ENCODE measurements at regions not wholly inside any gene's neighbourhood (a gene's known extent, or its start where the extent isn't known, plus 50 kb on each side); places are given as distances from the start of the nearest gene placed in this dataset.
"Not testable (repeated sequence)": the region's sequence is repeated elsewhere in the genome, so short reads cannot be mapped to it uniquely, and the experiment has no call there.

- no peak for DNase-seq (ENCODE audit: low read depth in 3 of 3, low spot score in 1 of 3)
These were observed 91.2 kb downstream of the EOMES start for GRCh38 chr3:27630885-27631284.

- no peak for DNase-seq (ENCODE audit: low read depth in 3 of 3, low spot score in 1 of 3)
These were observed 92.8 kb downstream of the EOMES start for GRCh38 chr3:27629366-27629765.

DNA sequence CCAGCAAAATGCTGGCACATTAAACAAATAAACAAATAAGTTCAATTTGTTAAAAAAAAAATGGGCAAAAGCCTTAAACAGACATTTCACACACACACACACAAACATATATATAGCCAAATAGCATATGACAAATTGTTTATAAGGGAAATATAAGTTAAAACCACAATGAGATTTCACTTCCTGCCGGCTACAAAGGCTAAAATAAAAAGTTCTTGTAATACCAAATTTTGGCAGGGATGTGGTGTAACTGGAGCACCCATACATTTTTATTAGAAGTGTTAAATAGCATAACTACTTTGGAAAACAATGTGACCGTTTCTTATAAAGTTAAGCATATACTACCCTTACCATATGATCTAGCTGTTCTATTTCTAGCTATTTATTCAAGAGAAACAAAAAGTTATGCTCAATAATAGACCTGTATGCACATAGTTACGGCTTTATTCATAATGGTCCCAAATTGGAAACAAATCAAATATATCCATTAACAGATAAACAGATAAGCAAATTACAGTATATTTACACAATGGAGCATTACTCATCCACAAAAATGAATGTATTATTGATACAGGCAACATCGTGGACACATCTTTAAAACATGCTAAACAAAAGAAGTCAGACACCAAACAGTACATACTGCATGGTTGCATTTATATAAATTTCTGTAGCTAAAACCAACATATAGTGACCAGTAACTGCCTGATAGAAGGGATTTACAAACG is 93.9 kb downstream of the EOMES start:
- DNase-seq (ENCODE audit: low read depth in 3 of 3, low spot score in 1 of 3): no peak

- no peak for DNase-seq (ENCODE audit: low read depth in 3 of 3, low spot score in 1 of 3)
These were observed 95.5 kb downstream of the EOMES start for GRCh38 chr3:27626596-27627118.

DNA sequence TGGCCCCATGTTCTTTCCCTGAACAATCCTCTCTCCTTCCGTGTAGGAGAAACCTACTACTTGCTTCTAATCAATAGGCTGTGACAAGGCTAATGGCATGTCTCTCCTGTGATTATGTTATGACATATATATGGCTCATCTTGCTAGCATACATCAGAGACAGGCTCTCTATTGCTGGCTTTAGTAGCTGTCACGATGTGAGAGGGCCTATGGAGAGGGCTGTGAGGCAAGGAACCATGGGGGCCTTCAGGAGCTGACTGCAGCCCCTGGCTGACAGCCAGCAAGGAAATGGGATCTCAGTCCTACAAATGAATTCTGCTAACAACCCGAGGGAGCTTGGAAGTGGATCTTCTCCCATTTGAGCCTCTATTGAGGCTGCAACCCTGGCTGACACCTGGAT is 96.3 kb downstream of the EOMES start:
- DNase-seq (ENCODE audit: low read depth in 3 of 3, low spot score in 1 of 3): no peak

GRCh38 chr3:27623085-27623753 is 98.9 kb downstream of the EOMES start:
- no peak for DNase-seq (ENCODE audit: low read depth in 3 of 3, low spot score in 1 of 3)

- no peak for DNase-seq (ENCODE audit: low read depth in 3 of 3, low spot score in 1 of 3)
These were observed 104.6 kb downstream of the EOMES start for GRCh38 chr3:27617552-27617951.

GRCh38 chr3:27616031-27616430 is 106.1 kb downstream of the EOMES start:
- no peak for DNase-seq (ENCODE audit: low read depth in 3 of 3, low spot score in 1 of 3)

- no peak for DNase-seq (ENCODE audit: low read depth in 3 of 3, low spot score in 1 of 3)
These were observed 106.6 kb downstream of the EOMES start for GRCh38 chr3:27615555-27615954.

GRCh38 chr3:27614592-27614991 is 107.5 kb downstream of the EOMES start:
- DNase-seq (ENCODE audit: low read depth in 3 of 3, low spot score in 1 of 3): no peak

GRCh38 chr3:27613846-27614500 is 108.2 kb downstream of the EOMES start:
- DNase-seq (ENCODE audit: low read depth in 3 of 3, low spot score in 1 of 3): no peak

DNA sequence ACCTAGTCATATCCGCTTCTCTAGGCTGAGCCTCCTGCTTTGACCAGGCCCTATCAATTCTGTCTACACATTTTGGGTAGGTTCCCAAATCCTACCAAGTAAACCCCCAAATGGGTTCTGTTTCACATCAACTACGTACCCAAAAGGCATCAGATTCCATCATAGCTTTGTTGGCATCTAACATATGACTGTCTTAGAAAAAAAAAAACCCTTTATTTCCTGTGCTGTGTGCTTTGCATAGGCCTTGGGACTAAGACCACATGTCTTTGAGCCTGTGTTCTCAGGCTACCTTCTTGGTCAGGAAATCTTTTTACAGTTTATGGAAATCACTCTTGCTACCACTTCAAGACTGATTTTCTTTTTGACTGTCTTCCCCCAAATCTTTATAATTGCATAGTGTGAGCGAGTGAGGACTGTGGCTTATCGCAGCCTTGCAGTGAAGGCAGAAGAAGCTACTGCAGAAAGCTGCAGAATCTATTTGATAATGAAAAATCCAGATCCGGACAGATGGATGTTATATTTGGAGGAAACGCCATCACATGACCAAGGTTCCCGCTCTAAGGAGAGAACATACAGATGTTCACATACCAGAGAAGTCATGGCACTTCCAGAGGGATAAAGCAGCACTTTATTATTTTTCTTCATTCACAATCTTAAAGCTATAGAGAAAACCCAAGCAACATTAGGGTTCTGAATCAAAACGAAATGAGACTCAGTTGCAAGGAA is 111.2 kb downstream of the EOMES start:
- DNase-seq (ENCODE audit: low read depth in 3 of 3, low spot score in 1 of 3): no peak

DNA sequence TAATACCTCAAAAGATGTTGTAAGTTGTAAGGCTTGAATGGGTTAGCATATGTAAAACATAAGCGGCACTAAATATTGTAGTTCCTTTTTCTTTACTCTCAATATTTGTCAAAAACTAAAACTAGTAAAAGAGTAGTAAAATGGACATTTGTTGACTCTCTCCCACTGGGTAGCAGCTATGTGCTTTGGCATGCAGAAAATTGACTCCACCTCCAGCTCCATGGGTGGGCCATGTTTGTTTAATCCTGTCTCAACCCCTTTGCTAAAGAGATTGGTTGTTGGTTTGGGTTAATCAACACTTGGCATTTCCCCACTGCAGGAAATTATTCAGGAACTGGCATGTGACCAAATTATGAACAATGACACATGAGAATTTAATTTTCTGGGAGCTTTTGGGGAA is 114.8 kb downstream of the EOMES start:
- DNase-seq (ENCODE audit: low read depth in 3 of 3, low spot score in 1 of 3): no peak

- no peak for DNase-seq (ENCODE audit: low read depth in 3 of 3, low spot score in 1 of 3)
These were observed 115.6 kb downstream of the EOMES start for GRCh38 chr3:27606537-27606936.

- DNase-seq (ENCODE audit: low read depth in 3 of 3, low spot score in 1 of 3): not testable (repeated sequence)
These were observed 117.1 kb upstream of the SLC4A7 start for GRCh38 chr3:27601311-27601710.

- not testable (repeated sequence) for DNase-seq (ENCODE audit: low read depth in 3 of 3, low spot score in 1 of 3)
These were observed 115.6 kb upstream of the SLC4A7 start for GRCh38 chr3:27599741-27600140.

DNA sequence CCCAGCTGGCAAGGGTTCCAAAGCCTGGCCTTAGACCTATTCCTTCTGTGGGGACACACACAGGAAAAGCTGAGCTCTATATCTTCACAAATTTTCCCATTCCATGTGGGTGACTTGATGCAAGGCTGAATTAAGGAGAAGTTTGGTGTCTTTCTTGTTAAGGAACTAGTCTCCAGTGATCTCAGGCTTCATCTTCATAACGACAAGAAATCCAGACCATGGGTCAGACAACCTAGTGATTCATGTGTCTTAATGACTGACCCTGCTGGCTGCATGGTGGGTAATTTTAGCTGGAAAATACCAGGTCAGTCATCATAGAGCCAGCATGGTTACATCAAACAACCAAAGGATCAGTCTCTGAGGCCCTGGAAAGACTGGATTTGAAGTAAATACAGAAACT is 112.7 kb upstream of the SLC4A7 start:
- no peak for DNase-seq (ENCODE audit: low read depth in 3 of 3, low spot score in 1 of 3)

DNA sequence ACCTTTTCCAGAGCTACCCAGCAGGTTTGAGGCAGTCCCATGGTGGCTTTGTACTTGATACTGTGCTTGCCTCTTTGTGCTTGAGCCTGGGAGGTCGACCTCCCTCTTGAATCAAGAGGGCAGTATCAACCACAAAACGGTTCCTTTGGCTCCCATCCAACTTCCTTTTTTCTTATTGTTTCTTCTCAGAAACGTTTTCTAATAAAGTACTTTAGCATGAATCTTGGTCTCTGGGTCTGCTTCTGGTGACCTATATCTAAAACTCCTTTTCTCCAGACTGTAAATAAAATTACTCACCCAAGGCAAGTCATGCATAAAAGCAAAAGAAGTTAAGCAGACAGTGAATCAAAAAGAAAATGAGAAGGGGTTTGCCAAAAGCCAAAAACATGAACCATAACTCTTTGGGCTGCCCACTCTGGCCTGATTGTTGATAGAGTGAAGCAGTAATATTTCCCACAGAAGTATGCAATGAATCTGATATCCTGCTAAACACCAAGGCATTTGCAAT is 112.2 kb upstream of the SLC4A7 start:
- DNase-seq (ENCODE audit: low read depth in 3 of 3, low spot score in 1 of 3): no peak

GRCh38 chr3:27594096-27594690 is 110.0 kb upstream of the SLC4A7 start:
- no peak for DNase-seq (ENCODE audit: low read depth in 3 of 3, low spot score in 1 of 3)

- no peak for DNase-seq (ENCODE audit: low read depth in 3 of 3, low spot score in 1 of 3)
These were observed 109.0 kb upstream of the SLC4A7 start for GRCh38 chr3:27593173-27593572.

All from stimulated activated CD4-positive, alpha-beta T cell treated with anti-CD3 and anti-CD28 coated beads, TNF-alpha, amount 100 ng/mL, for 1 hour (primary cell).